ENCODE measurements at regions not wholly inside any gene's neighbourhood (a gene's known extent, or its start where the extent isn't known, plus 50 kb on each side); places are given as distances from the start of the nearest gene placed in this dataset.

GRCh38 chr3:82815417-82816058 lies 1054.1 kb upstream of the GBE1 start:
- no peak for TF ChIP-seq EZH2 (IDR thresholded peaks at IDR 0.05; ENCODE audit: insufficient read depth, poor library complexity, severe bottlenecking)
- no peak overlapping the region for H3K27ac ChIP-seq
- no peak overlapping the region for H3K4me2 ChIP-seq (ENCODE audit: unreplicated experiment)
- no peak overlapping the region for H3K4me3 ChIP-seq
- in situ Hi-C loops (cut with MboI), result no loop called here
- no peaks in the 10 kb centered on the region for H3K9me3 ChIP-seq (ENCODE audit: low read depth)
- no peaks in the 10 kb centered on the region for H3K36me3 ChIP-seq (ENCODE audit: low read depth)
- DNase-seq, result no peak
- H3K79me2 ChIP-seq (ENCODE audit: insufficient read depth), result no peaks in the 10 kb centered on the region
- H2AFZ ChIP-seq, result no peak overlapping the region
- no peaks in the 10 kb centered on the region for H3K4me1 ChIP-seq (ENCODE audit: insufficient read depth)
- H3K27me3 ChIP-seq (replicated peaks; ENCODE audit: insufficient read depth), result no peaks in the 10 kb centered on the region
- no peaks in the 10 kb centered on the region for H4K20me1 ChIP-seq (ENCODE audit: insufficient read depth)
- no peak overlapping the region for H3K9ac ChIP-seq
- WGBS, 2 experiments (ENCODE audit: low coverage in 1 of 2, low lambda C conversion rate in 2 of 2, missing lambda C conversion rate in 2 of 2), result 37 to 43% methylated on average over 2 of the region's 2 CpGs
- no peaks in the 10 kb centered on the region for H3F3A ChIP-seq (ENCODE audit: insufficient read depth)
- H3K9me2 ChIP-seq (ENCODE audit: insufficient read depth), result no peaks in the 10 kb centered on the region

GRCh38 chr3:82814660-82815059 lies 1053.2 kb upstream of the GBE1 start:
- Histone ChIP-seq H3K4me3 (no peak overlapping the region), H3K9me2 (ENCODE audit: insufficient read depth) (no peaks in the 10 kb centered on the region), H3K4me2 (ENCODE audit: unreplicated experiment) (no peak overlapping the region), H3K4me1 (ENCODE audit: insufficient read depth) (no peaks in the 10 kb centered on the region), H3K36me3 (ENCODE audit: low read depth) (no peaks in the 10 kb centered on the region), H3K79me2 (ENCODE audit: insufficient read depth) (no peaks in the 10 kb centered on the region), H3F3A (ENCODE audit: insufficient read depth) (no peaks in the 10 kb centered on the region), H4K20me1 (ENCODE audit: insufficient read depth) (no peaks in the 10 kb centered on the region), H3K9ac (no peak overlapping the region), H3K9me3 (ENCODE audit: low read depth) (no peaks in the 10 kb centered on the region), H2AFZ (no peak overlapping the region), H3K27me3 (replicated peaks; ENCODE audit: insufficient read depth) (no peaks in the 10 kb centered on the region), H3K27ac (no peak overlapping the region)
- DNase-seq, result no peak
- in situ Hi-C loops (cut with MboI), result no loop called here
- WGBS, 2 experiments (ENCODE audit: low coverage in 1 of 2, low lambda C conversion rate in 2 of 2, missing lambda C conversion rate in 2 of 2), result 39 to 49% methylated on average over 2 of the region's 2 CpGs
- TF ChIP-seq EZH2 (IDR thresholded peaks at IDR 0.05; ENCODE audit: insufficient read depth, poor library complexity, severe bottlenecking) (no peak), EZH2phosphoT487 (IDR thresholded peaks at IDR 0.05; ENCODE audit: insufficient read depth, low read depth) (no peak)

- Histone ChIP-seq H3K79me2 (ENCODE audit: insufficient read depth) (no peaks in the 10 kb centered on the region), H3F3A (ENCODE audit: insufficient read depth) (no peaks in the 10 kb centered on the region), H2AFZ (no peak overlapping the region), H3K36me3 (ENCODE audit: low read depth) (no peaks in the 10 kb centered on the region), H4K20me1 (ENCODE audit: insufficient read depth) (no peaks in the 10 kb centered on the region), H3K4me2 (ENCODE audit: unreplicated experiment) (no peak overlapping the region), H3K4me3 (no peak overlapping the region), H3K9me2 (ENCODE audit: insufficient read depth) (no peaks in the 10 kb centered on the region), H3K4me1 (ENCODE audit: insufficient read depth) (no peaks in the 10 kb centered on the region), H3K9me3 (ENCODE audit: low read depth) (no peaks in the 10 kb centered on the region), H3K27ac (no peak overlapping the region), H3K9ac (no peak overlapping the region), H3K27me3 (replicated peaks; ENCODE audit: insufficient read depth) (no peaks in the 10 kb centered on the region)
- TF ChIP-seq EZH2 (IDR thresholded peaks at IDR 0.05; ENCODE audit: insufficient read depth, poor library complexity, severe bottlenecking), result no peak
- TF ChIP-seq EZH2phosphoT487 (IDR thresholded peaks at IDR 0.05; ENCODE audit: insufficient read depth, low read depth), result no peak
- in situ Hi-C loops (cut with MboI), result no loop called here
- 63 to 70% methylated on average over 22 to 23 of the region's 23 CpGs for WGBS, 2 experiments (ENCODE audit: low coverage in 1 of 2, low lambda C conversion rate in 2 of 2, missing lambda C conversion rate in 2 of 2)
- no peak for DNase-seq
These were observed 1046.3 kb upstream of the GBE1 start for GRCh38 chr3:82807781-82808180.

- no peak for TF ChIP-seq EZH2phosphoT487 (IDR thresholded peaks at IDR 0.05; ENCODE audit: insufficient read depth, low read depth)
- no peak for TF ChIP-seq EZH2 (IDR thresholded peaks at IDR 0.05; ENCODE audit: insufficient read depth, poor library complexity, severe bottlenecking)
These were observed 1041.1 kb upstream of the GBE1 start for GRCh38 chr3:82802501-82802900.

GRCh38 chr3:82800248-82800647 lies 1038.8 kb upstream of the GBE1 start:
- Histone ChIP-seq H3K36me3 (ENCODE audit: low read depth) (no peaks in the 10 kb centered on the region), H3K4me1 (ENCODE audit: insufficient read depth) (no peaks in the 10 kb centered on the region), H3K9me2 (ENCODE audit: insufficient read depth) (no peaks in the 10 kb centered on the region), H3K27ac (no peak overlapping the region), H3K4me2 (ENCODE audit: unreplicated experiment) (no peak overlapping the region), H3K27me3 (replicated peaks; ENCODE audit: insufficient read depth) (no peaks in the 10 kb centered on the region), H2AFZ (no peak overlapping the region), H3K9me3 (ENCODE audit: low read depth) (no peaks in the 10 kb centered on the region), H3K9ac (no peak overlapping the region), H3F3A (ENCODE audit: insufficient read depth) (no peaks in the 10 kb centered on the region), H3K79me2 (ENCODE audit: insufficient read depth) (no peaks in the 10 kb centered on the region), H4K20me1 (ENCODE audit: insufficient read depth) (no peaks in the 10 kb centered on the region), H3K4me3 (no peak overlapping the region)
- in situ Hi-C loops (cut with MboI), result no loop called here
- no peak for TF ChIP-seq EZH2phosphoT487 (IDR thresholded peaks at IDR 0.05; ENCODE audit: insufficient read depth, low read depth)
- no peak for TF ChIP-seq EZH2 (IDR thresholded peaks at IDR 0.05; ENCODE audit: insufficient read depth, poor library complexity, severe bottlenecking)
- no peak for DNase-seq

More at GRCh38 chr3:82802501-82802900, 1041.1 kb upstream of the GBE1 start:
- Histone ChIP-seq H3K4me1 (ENCODE audit: insufficient read depth) (no peaks in the 10 kb centered on the region), H3K27me3 (replicated peaks; ENCODE audit: insufficient read depth) (no peaks in the 10 kb centered on the region), H3K36me3 (ENCODE audit: low read depth) (no peaks in the 10 kb centered on the region), H4K20me1 (ENCODE audit: insufficient read depth) (no peaks in the 10 kb centered on the region), H2AFZ (no peak overlapping the region), H3K9ac (no peak overlapping the region), H3K4me3 (no peak overlapping the region), H3K9me3 (ENCODE audit: low read depth) (no peaks in the 10 kb centered on the region), H3F3A (ENCODE audit: insufficient read depth) (no peaks in the 10 kb centered on the region), H3K27ac (no peak overlapping the region), H3K4me2 (ENCODE audit: unreplicated experiment) (no peak overlapping the region), H3K79me2 (ENCODE audit: insufficient read depth) (no peaks in the 10 kb centered on the region), H3K9me2 (ENCODE audit: insufficient read depth) (no peaks in the 10 kb centered on the region)
- DNase-seq, result no peak
- in situ Hi-C loops (cut with MboI), result no loop called here
- WGBS, 2 experiments (ENCODE audit: low coverage in 1 of 2, low lambda C conversion rate in 2 of 2, missing lambda C conversion rate in 2 of 2), result 9 to 17% methylated on average over 2 of the region's 2 CpGs
